ENCODE measurements at regions not wholly inside any gene's neighbourhood (a gene's known extent, or its start where the extent isn't known, plus 50 kb on each side); places are given as distances from the start of the nearest gene placed in this dataset.

DNA sequence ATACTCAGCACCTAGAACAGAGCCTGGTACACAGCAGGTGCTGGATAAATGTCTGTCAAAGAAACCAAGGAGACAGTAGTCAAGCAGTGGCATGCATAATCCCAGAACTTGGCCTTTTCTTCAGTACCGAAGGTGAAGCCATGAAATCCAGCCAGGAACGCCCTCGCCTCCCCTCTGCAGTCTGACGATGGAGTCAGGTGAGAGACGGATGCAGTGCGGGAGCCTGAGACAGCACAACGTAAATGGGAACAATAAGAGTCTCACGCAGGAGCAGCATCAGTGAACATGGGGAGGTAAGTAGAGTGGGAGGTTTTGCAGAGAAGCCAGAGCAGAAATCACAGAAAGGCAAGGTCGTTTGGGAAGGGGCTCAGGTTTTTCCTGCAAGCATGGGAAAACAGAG, 389.3 kb upstream of the MYT1L start:
- TF ChIP-seq, protein P1, sequence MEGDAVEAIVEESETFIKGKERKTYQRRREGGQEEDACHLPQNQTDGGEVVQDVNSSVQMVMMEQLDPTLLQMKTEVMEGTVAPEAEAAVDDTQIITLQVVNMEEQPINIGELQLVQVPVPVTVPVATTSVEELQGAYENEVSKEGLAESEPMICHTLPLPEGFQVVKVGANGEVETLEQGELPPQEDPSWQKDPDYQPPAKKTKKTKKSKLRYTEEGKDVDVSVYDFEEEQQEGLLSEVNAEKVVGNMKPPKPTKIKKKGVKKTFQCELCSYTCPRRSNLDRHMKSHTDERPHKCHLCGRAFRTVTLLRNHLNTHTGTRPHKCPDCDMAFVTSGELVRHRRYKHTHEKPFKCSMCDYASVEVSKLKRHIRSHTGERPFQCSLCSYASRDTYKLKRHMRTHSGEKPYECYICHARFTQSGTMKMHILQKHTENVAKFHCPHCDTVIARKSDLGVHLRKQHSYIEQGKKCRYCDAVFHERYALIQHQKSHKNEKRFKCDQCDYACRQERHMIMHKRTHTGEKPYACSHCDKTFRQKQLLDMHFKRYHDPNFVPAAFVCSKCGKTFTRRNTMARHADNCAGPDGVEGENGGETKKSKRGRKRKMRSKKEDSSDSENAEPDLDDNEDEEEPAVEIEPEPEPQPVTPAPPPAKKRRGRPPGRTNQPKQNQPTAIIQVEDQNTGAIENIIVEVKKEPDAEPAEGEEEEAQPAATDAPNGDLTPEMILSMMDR (IDR thresholded peaks at IDR 0.05): no peak
- TF ChIP-seq CHD2 (IDR thresholded peaks at IDR 0.05; ENCODE audit: low read length, partially characterized antibody): no peak
- TF ChIP-seq, protein P2, sequence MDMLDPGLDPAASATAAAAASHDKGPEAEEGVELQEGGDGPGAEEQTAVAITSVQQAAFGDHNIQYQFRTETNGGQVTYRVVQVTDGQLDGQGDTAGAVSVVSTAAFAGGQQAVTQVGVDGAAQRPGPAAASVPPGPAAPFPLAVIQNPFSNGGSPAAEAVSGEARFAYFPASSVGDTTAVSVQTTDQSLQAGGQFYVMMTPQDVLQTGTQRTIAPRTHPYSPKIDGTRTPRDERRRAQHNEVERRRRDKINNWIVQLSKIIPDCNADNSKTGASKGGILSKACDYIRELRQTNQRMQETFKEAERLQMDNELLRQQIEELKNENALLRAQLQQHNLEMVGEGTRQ (IDR thresholded peaks at IDR 0.05; ENCODE audit: borderline replicate concordance, low read depth, low read length): no peak
- no peak for TF ChIP-seq EP300 (IDR thresholded peaks at IDR 0.05; ENCODE audit: borderline replicate concordance in 1 of 2, low read depth in 1 of 2, low read length in 1 of 2)
- TF ChIP-seq, protein P3, sequence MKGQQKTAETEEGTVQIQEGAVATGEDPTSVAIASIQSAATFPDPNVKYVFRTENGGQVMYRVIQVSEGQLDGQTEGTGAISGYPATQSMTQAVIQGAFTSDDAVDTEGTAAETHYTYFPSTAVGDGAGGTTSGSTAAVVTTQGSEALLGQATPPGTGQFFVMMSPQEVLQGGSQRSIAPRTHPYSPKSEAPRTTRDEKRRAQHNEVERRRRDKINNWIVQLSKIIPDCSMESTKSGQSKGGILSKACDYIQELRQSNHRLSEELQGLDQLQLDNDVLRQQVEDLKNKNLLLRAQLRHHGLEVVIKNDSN (IDR thresholded peaks at IDR 0.05; ENCODE audit: borderline replicate concordance, low read depth): no peak
- TF ChIP-seq, protein P4, sequence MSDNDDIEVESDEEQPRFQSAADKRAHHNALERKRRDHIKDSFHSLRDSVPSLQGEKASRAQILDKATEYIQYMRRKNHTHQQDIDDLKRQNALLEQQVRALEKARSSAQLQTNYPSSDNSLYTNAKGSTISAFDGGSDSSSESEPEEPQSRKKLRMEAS (IDR thresholded peaks at IDR 0.05; ENCODE audit: low read depth): no peak
- TF ChIP-seq, protein P5, sequence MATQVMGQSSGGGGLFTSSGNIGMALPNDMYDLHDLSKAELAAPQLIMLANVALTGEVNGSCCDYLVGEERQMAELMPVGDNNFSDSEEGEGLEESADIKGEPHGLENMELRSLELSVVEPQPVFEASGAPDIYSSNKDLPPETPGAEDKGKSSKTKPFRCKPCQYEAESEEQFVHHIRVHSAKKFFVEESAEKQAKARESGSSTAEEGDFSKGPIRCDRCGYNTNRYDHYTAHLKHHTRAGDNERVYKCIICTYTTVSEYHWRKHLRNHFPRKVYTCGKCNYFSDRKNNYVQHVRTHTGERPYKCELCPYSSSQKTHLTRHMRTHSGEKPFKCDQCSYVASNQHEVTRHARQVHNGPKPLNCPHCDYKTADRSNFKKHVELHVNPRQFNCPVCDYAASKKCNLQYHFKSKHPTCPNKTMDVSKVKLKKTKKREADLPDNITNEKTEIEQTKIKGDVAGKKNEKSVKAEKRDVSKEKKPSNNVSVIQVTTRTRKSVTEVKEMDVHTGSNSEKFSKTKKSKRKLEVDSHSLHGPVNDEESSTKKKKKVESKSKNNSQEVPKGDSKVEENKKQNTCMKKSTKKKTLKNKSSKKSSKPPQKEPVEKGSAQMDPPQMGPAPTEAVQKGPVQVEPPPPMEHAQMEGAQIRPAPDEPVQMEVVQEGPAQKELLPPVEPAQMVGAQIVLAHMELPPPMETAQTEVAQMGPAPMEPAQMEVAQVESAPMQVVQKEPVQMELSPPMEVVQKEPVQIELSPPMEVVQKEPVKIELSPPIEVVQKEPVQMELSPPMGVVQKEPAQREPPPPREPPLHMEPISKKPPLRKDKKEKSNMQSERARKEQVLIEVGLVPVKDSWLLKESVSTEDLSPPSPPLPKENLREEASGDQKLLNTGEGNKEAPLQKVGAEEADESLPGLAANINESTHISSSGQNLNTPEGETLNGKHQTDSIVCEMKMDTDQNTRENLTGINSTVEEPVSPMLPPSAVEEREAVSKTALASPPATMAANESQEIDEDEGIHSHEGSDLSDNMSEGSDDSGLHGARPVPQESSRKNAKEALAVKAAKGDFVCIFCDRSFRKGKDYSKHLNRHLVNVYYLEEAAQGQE (IDR thresholded peaks at IDR 0.05; ENCODE audit: low read depth, low read length): no peak
- no peak for TF ChIP-seq RCOR1 (IDR thresholded peaks at IDR 0.05; ENCODE audit: low read length)
- TF ChIP-seq, protein P6, sequence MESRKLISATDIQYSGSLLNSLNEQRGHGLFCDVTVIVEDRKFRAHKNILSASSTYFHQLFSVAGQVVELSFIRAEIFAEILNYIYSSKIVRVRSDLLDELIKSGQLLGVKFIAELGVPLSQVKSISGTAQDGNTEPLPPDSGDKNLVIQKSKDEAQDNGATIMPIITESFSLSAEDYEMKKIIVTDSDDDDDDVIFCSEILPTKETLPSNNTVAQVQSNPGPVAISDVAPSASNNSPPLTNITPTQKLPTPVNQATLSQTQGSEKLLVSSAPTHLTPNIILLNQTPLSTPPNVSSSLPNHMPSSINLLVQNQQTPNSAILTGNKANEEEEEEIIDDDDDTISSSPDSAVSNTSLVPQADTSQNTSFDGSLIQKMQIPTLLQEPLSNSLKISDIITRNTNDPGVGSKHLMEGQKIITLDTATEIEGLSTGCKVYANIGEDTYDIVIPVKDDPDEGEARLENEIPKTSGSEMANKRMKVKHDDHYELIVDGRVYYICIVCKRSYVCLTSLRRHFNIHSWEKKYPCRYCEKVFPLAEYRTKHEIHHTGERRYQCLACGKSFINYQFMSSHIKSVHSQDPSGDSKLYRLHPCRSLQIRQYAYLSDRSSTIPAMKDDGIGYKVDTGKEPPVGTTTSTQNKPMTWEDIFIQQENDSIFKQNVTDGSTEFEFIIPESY (IDR thresholded peaks at IDR 0.05; ENCODE audit: borderline replicate concordance, low read depth): no peak
